ENCODE measurements at regions not wholly inside any gene's neighbourhood (a gene's known extent, or its start where the extent isn't known, plus 50 kb on each side); places are given as distances from the start of the nearest gene placed in this dataset.

- TF ChIP-seq EZH2 (IDR thresholded peaks at IDR 0.05), result no peak
- TF ChIP-seq POLR2AphosphoS5 (IDR thresholded peaks at IDR 0.05; ENCODE audit: borderline replicate concordance, low read depth, low read length), result no peak
- TF ChIP-seq FOXP2 (optimal IDR thresholded peaks at IDR 0.05; ENCODE audit: control extremely low read depth, extremely low read length, insufficient read depth), result no peak
Measured at GRCh38 chr1:82395440-82395839, 594.7 kb downstream of the ADGRL2 start.

Measured in SK-N-MC (cell line).